NCI-H1436 treated with DMSO at 0.1 percent for 48 hours (cell line): ENCODE measurements at regions not wholly inside any gene's neighbourhood (a gene's known extent, or its start where the extent isn't known, plus 50 kb on each side); places are given as distances from the start of the nearest gene placed in this dataset.

Experiments
- DNase-seq: peaks from one replicate; lab custom pipeline; 2025; lab: John Stamatoyannopoulos, UW

- DNase-seq: no peak
Observed at GRCh38 chr5:20554001-20554400, 566.0 kb upstream of the CDH18 start.

- DNase-seq: no peak
Observed at GRCh38 chr5:20537911-20538703, 550.1 kb upstream of the CDH18 start.

- no peak for DNase-seq
Observed at GRCh38 chr5:20536813-20537212, 548.8 kb upstream of the CDH18 start.

GRCh38 chr5:20536341-20536740 lies 548.3 kb upstream of the CDH18 start:
- DNase-seq: no peak

- no peak for DNase-seq
Observed at GRCh38 chr5:20528471-20528870, 540.5 kb upstream of the CDH18 start.

- no peak for DNase-seq
Observed at GRCh38 chr5:20524991-20525529, 537.1 kb upstream of the CDH18 start.

- no peak for DNase-seq
Observed at GRCh38 chr5:20522905-20523482, 535.0 kb upstream of the CDH18 start.

GRCh38 chr5:20515606-20516005 lies 527.6 kb upstream of the CDH18 start:
- DNase-seq: no peak

GRCh38 chr5:20514145-20514544 lies 526.1 kb upstream of the CDH18 start:
- no peak for DNase-seq

GRCh38 chr5:20500546-20500945 lies 512.5 kb upstream of the CDH18 start:
- no peak for DNase-seq

- no peak for DNase-seq
Observed at GRCh38 chr5:20498926-20499325, 510.9 kb upstream of the CDH18 start.

GRCh38 chr5:20498102-20498501 lies 510.1 kb upstream of the CDH18 start:
- DNase-seq: no peak

- no peak for DNase-seq
Observed at GRCh38 chr5:20497356-20497755, 509.4 kb upstream of the CDH18 start.

GRCh38 chr5:20494706-20495105 lies 506.7 kb upstream of the CDH18 start:
- no peak for DNase-seq

- no peak for DNase-seq
Observed at GRCh38 chr5:20486826-20487225, 498.8 kb upstream of the CDH18 start.

- DNase-seq: no peak
Observed at GRCh38 chr5:20476016-20476415, 488.0 kb upstream of the CDH18 start.

GRCh38 chr5:20470997-20471396 lies 483.0 kb upstream of the CDH18 start:
- no peak for DNase-seq

- no peak for DNase-seq
Observed at GRCh38 chr5:20469792-20470191, 481.8 kb upstream of the CDH18 start.

GRCh38 chr5:20469390-20469789 lies 481.4 kb upstream of the CDH18 start:
- DNase-seq: no peak

- no peak for DNase-seq
Observed at GRCh38 chr5:20466512-20466911, 478.5 kb upstream of the CDH18 start.

GRCh38 chr5:20463206-20463605 lies 475.2 kb upstream of the CDH18 start:
- no peak for DNase-seq

- DNase-seq: no peak
Observed at GRCh38 chr5:20446121-20446520, 458.1 kb upstream of the CDH18 start.

- DNase-seq: no peak
Observed at GRCh38 chr5:20445326-20445860, 457.4 kb upstream of the CDH18 start.
